ENCODE measurements at regions not wholly inside any gene's neighbourhood (a gene's known extent, or its start where the extent isn't known, plus 50 kb on each side); places are given as distances from the start of the nearest gene placed in this dataset.
A peak's percentile ranks its signal among the peaks of the same experiment; 100 is the strongest.

GRCh38 chr5:121763665-121764064, 88.0 kb upstream of the FTMT start:
- ATAC-seq (no peak), FAIRE-seq (no peak), DNase-seq (ENCODE audit: low read depth in 1 of 2, low spot score in 1 of 2) (no peak)
- Histone ChIP-seq H3K4me2 (no peak overlapping the region), H3K27ac (no peak overlapping the region), H3K9me3 (no peaks in the 10 kb centered on the region), H3K4me3 (no peak overlapping the region), H3K4me1 (no peaks in the 10 kb centered on the region)
- ChIA-PET CTCF (interaction anchor here (1.0 kb wide), 1 partner anchor 23 kb away, joined by 3 read pairs; no protein-coding TSS in a partner anchor), POLR2A (no interaction called here)
- TF ChIP-seq POLR2A (IDR thresholded peaks at IDR 0.05; ENCODE audit: low read length) (no peak), TFCP2L1 (CRISPR knock-in tag; IDR thresholded peaks at IDR 0.05) (no peak), TP53 (CRISPR knock-in tag; IDR thresholded peaks at IDR 0.05) (no peak), HMGXB4 (CRISPR knock-in tag; IDR thresholded peaks at IDR 0.05; ENCODE audit: borderline replicate concordance) (no peak), MAX (IDR thresholded peaks at IDR 0.05) (no peak), MAFK (IDR thresholded peaks at IDR 0.05; ENCODE audit: partially characterized antibody) (no peak), RFX5 (IDR thresholded peaks at IDR 0.05) (no peak), EP300 (IDR thresholded peaks at IDR 0.05) (no peak), CEBPB (IDR thresholded peaks at IDR 0.05) (no peak), CTCF (IDR thresholded peaks at IDR 0.05) (no peak), PBX3 (IDR thresholded peaks at IDR 0.05) (no peak), EHMT2 (IDR thresholded peaks at IDR 0.05; ENCODE audit: low read depth) (no peak), HOXB5 (CRISPR knock-in tag; IDR thresholded peaks at IDR 0.05) (no peak), ATOH8 (CRISPR knock-in tag; IDR thresholded peaks at IDR 0.05; ENCODE audit: low read depth) (no peak), FOXS1 (CRISPR knock-in tag; IDR thresholded peaks at IDR 0.05) (no peak)
- TF ChIP-seq, protein P1, sequence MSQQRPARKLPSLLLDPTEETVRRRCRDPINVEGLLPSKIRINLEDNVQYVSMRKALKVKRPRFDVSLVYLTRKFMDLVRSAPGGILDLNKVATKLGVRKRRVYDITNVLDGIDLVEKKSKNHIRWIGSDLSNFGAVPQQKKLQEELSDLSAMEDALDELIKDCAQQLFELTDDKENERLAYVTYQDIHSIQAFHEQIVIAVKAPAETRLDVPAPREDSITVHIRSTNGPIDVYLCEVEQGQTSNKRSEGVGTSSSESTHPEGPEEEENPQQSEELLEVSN (IDR thresholded peaks at IDR 0.05; ENCODE audit: borderline replicate concordance, low read depth): no peak
- TF ChIP-seq, protein P2, sequence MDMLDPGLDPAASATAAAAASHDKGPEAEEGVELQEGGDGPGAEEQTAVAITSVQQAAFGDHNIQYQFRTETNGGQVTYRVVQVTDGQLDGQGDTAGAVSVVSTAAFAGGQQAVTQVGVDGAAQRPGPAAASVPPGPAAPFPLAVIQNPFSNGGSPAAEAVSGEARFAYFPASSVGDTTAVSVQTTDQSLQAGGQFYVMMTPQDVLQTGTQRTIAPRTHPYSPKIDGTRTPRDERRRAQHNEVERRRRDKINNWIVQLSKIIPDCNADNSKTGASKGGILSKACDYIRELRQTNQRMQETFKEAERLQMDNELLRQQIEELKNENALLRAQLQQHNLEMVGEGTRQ (IDR thresholded peaks at IDR 0.05): no peak
- TF ChIP-seq, protein P3, sequence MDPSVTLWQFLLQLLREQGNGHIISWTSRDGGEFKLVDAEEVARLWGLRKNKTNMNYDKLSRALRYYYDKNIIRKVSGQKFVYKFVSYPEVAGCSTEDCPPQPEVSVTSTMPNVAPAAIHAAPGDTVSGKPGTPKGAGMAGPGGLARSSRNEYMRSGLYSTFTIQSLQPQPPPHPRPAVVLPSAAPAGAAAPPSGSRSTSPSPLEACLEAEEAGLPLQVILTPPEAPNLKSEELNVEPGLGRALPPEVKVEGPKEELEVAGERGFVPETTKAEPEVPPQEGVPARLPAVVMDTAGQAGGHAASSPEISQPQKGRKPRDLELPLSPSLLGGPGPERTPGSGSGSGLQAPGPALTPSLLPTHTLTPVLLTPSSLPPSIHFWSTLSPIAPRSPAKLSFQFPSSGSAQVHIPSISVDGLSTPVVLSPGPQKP (IDR thresholded peaks at IDR 0.05; ENCODE audit: low read depth, low read length): no peak
- WGBS (ENCODE audit: missing lambda C conversion rate): 46% methylated on average over 2 of the region's 2 CpGs

DNA sequence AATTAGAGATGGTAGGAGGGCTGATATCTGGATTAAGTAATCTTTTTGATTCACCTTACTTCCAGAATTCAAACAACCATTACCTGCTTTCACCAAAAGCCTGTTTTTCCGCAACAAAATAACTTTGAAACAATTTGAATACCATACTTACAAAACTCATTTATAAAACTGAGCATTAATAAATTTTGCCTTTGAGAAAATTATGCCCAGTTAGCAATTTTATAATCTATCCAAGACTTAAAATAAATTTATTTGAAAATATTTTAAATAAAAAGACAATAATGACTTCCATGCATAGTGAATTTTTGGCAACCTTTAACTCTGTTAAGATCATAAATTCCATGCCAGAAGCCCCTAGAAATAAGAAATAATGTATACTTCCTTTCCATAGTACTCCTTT, 71.3 kb upstream of the FTMT start:
- 55% methylated on average over 1 of the region's 1 CpG for WGBS (ENCODE audit: missing lambda C conversion rate)
- H3K4me1 ChIP-seq: no peaks in the 10 kb centered on the region
- TF ChIP-seq MAFK (IDR thresholded peaks at IDR 0.05; ENCODE audit: partially characterized antibody): peak; percentile 29
- TF ChIP-seq PBX3 (IDR thresholded peaks at IDR 0.05): no peak
- TF ChIP-seq ZNF302 (CRISPR knock-in tag; IDR thresholded peaks at IDR 0.05): no peak
- no peak for TF ChIP-seq PHF8 (IDR thresholded peaks at IDR 0.05; ENCODE audit: borderline replicate concordance, low read depth)
- ChIA-PET POLR2A (no interaction called here), CTCF (no interaction called here)
- DNase-seq (ENCODE audit: low read depth in 1 of 2, low spot score in 1 of 2) (no peak), ATAC-seq (no peak), FAIRE-seq (no peak)
- no peaks in the 10 kb centered on the region for H3K9me3 ChIP-seq
- no peak overlapping the region for H3K4me3 ChIP-seq
- H3K27ac ChIP-seq: no peak overlapping the region
- no peak overlapping the region for H3K4me2 ChIP-seq
